Erythroblast (primary cell): ENCODE measurements at regions not wholly inside any gene's neighbourhood (a gene's known extent, or its start where the extent isn't known, plus 50 kb on each side); places are given as distances from the start of the nearest gene placed in this dataset.

Source experiments
- DNase-seq, 2 experiments: peaks; one replicate each; lab custom pipeline; 2025; lab: John Stamatoyannopoulos, UW
- GATA1 ChIP-seq: IDR thresholded peaks from 2 replicates; pipeline ENCODE4 v1.6.1; 2011; ENCODE audit warnings: low read depth, mild to moderate bottlenecking, control low read depth, low read length, moderate library complexity
- POLR2A ChIP-seq: IDR thresholded peaks from 2 replicates; pipeline ENCODE4 v1.6.1; 2011; ENCODE audit warnings: mild to moderate bottlenecking, low read length

GRCh38 chr3:86731501-86731901, 259.4 kb downstream of the VGLL3 start:
- no peak for TF ChIP-seq POLR2A
- TF ChIP-seq GATA1 = no peak
- no peak for DNase-seq

DNA sequence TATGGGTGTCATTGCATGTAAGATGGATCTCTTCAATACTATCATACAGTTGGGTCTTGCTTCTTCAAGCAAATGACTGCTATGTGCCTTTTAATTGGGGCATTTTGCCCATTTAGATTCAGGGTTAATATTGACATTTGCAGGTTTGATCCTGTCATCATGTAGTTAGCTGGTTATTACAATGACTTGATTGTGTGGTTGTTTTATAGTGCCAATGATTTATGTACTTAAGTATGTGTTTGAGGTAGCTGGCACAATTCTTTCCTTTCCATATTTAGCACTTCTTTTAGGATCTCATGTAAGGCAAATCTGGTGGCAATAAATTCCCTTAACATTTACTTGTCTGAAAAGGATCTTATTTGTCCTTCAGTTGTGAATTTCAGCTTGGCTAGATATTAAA, 267.5 kb downstream of the VGLL3 start:
- DNase-seq = no peak
- TF ChIP-seq POLR2A = no peak
- no peak for TF ChIP-seq GATA1

- no peak for DNase-seq
- no peak for TF ChIP-seq GATA1
- no peak for TF ChIP-seq POLR2A
These were observed 279.3 kb downstream of the VGLL3 start for GRCh38 chr3:86711634-86712033.

DNA sequence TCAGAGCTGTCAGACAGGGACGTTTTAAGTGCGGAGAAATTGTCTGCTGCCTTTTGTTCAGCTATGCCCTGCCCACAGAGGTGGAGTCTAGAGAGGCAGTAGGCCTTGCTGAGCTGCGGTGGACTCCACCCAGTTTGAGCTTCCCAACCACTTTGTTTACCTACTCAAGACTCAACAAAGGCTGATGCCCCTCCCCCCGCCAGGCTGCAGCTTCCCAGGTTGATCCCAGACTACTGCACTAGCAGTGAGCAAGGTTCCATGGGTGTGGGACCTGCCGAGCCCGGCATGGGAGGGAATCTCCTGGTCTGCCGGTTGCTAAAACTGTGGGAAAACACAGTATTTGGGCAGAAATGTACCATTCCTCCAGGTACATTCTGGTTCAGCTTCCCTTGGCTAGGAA, 282.1 kb downstream of the VGLL3 start:
- DNase-seq = no peak
- TF ChIP-seq POLR2A (no peak), GATA1 (no peak)

DNA sequence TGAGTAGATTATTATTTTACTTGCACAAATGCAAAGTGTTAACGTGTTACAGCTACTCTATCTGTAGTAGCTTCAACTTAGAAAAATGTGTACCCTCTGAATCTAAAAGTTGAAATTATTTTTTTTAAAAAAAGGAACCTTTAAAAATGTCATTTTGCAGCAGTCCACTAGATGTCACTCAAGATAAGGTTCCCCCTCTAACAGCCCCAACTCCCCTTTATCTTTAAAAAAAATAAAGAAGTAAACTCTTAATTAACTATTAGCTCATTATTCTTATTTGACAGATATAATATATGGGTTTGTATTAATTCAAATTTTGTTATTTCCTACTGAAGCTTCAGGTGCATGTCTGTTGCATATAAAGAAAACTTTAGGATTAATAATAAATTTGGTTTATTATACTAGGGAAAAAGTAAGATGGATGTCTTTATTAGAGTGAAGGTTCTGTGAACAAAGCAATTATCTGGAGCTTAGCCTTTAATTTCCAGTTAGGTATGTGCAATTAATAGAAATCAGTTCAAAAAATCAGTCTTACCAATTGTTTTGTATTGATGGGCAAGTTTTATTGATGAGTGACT, 288.5 kb downstream of the VGLL3 start:
- TF ChIP-seq GATA1 = no peak
- TF ChIP-seq POLR2A = no peak
- DNase-seq = no peak

DNA sequence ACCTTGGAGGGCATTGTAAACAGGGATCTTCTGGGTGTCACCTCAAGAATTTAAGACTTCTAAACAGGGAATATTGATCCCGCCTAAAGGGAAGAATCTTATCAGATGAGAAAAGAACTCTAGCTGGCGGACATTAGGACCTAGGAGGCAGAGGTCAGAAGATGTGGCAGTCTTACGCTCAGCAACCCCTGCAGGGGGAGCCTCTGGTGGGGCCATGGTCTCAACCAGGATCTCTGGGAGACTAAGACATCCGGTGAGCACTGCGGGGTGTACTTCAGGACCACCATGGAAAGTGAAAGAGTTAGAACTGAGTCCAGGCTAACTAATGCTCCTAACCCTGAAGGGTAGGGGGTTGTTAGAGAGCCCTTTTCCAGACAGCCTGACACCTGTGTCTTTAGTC, 295.2 kb downstream of the VGLL3 start:
- DNase-seq = no peak
- TF ChIP-seq GATA1 (no peak), POLR2A (no peak)

DNA sequence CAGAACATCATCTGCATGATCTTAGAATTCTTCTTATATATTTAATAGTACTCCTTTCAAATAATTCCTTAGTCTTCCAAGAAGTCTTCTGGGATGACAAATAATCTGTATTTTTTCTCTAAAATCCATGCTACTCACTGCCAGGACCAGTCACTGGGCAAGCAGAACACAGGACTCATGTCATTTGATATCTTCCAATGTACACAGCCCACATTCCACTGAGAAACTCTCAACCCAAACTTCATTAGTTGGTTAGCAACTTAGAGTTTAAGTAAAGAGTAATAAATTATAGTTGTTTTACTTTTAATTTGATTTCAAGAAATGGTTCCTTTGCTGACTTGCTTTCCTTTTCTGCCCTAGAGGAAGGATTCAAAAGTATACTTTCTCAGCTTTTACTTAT, 317.0 kb downstream of the VGLL3 start:
- TF ChIP-seq POLR2A (no peak), GATA1 (no peak)

GRCh38 chr3:86661817-86662216, 329.1 kb downstream of the VGLL3 start:
- no peak for DNase-seq
- TF ChIP-seq GATA1 (no peak), POLR2A (no peak)

More for the DNA sequence above, 317.0 kb downstream of the VGLL3 start:
- DNase-seq = no peak

DNA sequence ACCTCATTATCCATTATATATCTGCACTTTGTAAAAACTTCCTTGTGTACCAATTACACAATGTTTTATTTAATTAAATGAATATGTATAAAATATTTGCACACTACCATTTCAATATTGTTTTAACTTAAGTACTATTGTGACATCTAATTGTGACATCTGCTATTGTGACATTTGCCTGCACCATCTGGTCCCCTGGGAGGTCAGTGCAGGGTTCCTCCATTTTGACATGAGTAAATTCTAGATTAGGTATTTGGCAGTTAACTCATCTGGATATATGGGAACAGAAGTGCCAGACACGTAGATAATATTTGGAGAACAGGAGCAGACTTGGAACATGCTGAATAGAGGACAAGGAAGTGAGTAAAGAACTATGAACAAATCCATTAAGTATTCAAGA, 332.1 kb downstream of the VGLL3 start:
- TF ChIP-seq GATA1 (no peak), POLR2A (no peak)
- no peak for DNase-seq

DNA sequence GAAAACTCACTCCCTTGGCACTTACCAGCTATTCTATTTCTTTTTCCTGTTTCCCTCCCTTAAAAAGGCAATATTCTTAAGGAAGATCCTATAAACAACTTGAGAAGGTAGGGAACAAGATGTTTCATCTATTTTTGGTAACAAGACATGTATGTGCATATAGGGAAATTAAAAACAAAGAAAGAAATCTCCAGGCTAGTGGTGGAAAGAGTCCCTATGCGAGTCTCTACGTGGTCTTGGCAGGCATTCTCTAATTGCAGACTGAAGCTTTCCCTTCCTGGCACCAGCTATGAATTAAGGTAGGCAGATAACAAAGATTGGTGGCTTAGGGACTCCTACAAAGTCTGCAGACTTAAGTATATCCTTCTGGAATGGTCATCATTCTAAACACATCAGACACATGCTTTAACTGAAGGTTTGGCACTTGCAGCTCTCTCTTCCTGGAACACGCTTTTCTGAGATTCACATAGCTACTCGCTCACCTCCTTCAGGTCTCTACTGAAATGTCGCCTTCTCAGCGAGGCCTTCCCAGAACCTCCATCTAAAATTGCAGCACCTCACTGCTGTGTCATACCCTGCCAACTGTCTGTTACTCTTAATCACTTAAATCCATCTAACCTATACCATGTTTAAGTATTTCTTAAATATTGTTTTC, 336.0 kb downstream of the VGLL3 start:
- DNase-seq = no peak
- TF ChIP-seq POLR2A (no peak), GATA1 (no peak)

- DNase-seq = no peak
- TF ChIP-seq GATA1 (no peak), POLR2A (no peak)
These were observed 337.2 kb downstream of the VGLL3 start for GRCh38 chr3:86653661-86654205.

DNA sequence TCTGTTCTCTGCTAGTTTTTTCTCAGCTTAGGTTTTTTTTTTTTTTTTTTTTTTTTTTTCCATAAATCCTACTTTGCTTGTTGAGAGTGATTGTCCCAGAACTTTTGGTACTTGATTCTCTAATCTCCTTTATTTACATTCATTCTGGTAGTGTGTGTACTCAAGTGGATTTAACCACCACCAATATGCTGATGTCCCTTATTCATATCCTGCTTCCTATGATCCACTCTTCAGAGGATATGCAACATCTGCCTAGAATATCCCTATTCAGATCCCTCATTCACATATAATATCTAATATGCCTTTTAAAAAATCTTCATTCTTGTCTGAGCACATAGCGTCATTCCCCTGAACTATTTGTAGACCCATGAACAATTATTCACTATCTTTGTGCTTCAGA, 342.9 kb downstream of the VGLL3 start:
- TF ChIP-seq POLR2A (no peak), GATA1 (no peak)
- no peak for DNase-seq

GRCh38 chr3:86645756-86646155, 345.2 kb downstream of the VGLL3 start:
- DNase-seq = no peak
- no peak for TF ChIP-seq POLR2A
- TF ChIP-seq GATA1 = no peak

DNA sequence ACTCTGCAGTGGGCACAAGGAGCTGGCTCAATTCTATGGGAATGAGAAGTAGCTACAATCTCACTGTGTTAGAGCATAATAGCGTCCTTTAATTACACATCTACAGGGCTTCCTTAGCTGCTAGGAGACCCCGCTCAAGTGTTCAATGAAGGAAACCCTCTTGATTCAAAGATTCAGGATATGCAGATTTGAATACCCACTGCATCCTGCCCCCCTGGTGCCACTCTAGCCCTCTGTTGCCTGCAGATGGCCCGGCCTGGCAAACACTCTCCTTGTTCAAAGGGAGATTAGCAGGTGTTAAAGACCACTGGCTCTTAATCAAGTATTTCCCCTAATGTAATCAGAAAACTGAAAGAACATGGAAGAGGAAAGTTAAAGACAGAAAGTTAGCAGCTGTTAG, 356.6 kb downstream of the VGLL3 start:
- TF ChIP-seq POLR2A (no peak), GATA1 (no peak)
- no peak for DNase-seq
